Naive B cell (primary cell): ENCODE measurements at regions not wholly inside any gene's neighbourhood (a gene's known extent, or its start where the extent isn't known, plus 50 kb on each side); places are given as distances from the start of the nearest gene placed in this dataset.
"Not testable (repeated sequence)": the region's sequence is repeated elsewhere in the genome, so short reads cannot be mapped to it uniquely, and the experiment has no call there.

Experiments used
- ATAC-seq, 2 donors: fragments of 150-1000 bp; cut with Tn5 transposase; 2 replicates each; pipeline ENCODE4 v1.10.0; 2021; ENCODE audit warnings: low read depth in 2 of 2, mild to moderate bottlenecking in 2 of 2, moderate library complexity in 2 of 2
- DNase-seq: peaks from one replicate; pipeline ENCODE4 v3.0.0; 2022
- H3K27ac Mint-ChIP-seq, 6 donors: one replicate each; pipeline ENCODE4 v1.8.0; 2020 to 2022; ENCODE audit warnings: mild to moderate bottlenecking in 6 of 6, mixed read lengths in 6 of 6, moderate library complexity in 5 of 6, inconsistent platforms in 2 of 6
- H3K27me3 Mint-ChIP-seq, 3 donors: one replicate each; pipeline ENCODE4 v1.8.0; 2021 to 2022; ENCODE audit warnings: mixed read lengths in 3 of 3, mild to moderate bottlenecking in 1 of 3
- H3K36me3 Mint-ChIP-seq, 2 donors: one replicate each; pipeline ENCODE4 v1.8.0; 2020 to 2022; ENCODE audit warnings: mixed read lengths in 2 of 2, inconsistent platforms in 1 of 2, mild to moderate bottlenecking in 1 of 2
- H3K4me1 Mint-ChIP-seq, 3 donors: one replicate each; pipeline ENCODE4 v1.8.0; 2020 to 2022; ENCODE audit warnings: mixed read lengths in 3 of 3, inconsistent platforms in 1 of 3, mild to moderate bottlenecking in 1 of 3, moderate library complexity in 1 of 3
- H3K4me3 Mint-ChIP-seq, 8 donors: one replicate each; pipeline ENCODE4 v1.8.0; 2020 to 2022; ENCODE audit warnings: mild to moderate bottlenecking in 8 of 8, mixed read lengths in 8 of 8, moderate library complexity in 8 of 8, inconsistent platforms in 2 of 8
- H3K9me3 Mint-ChIP-seq, 7 donors: one replicate each; pipeline ENCODE4 v1.8.0; 2020 to 2022; ENCODE audit warnings: mixed read lengths in 7 of 7, mild to moderate bottlenecking in 5 of 7, inconsistent platforms in 2 of 7, moderate library complexity in 1 of 7

DNA sequence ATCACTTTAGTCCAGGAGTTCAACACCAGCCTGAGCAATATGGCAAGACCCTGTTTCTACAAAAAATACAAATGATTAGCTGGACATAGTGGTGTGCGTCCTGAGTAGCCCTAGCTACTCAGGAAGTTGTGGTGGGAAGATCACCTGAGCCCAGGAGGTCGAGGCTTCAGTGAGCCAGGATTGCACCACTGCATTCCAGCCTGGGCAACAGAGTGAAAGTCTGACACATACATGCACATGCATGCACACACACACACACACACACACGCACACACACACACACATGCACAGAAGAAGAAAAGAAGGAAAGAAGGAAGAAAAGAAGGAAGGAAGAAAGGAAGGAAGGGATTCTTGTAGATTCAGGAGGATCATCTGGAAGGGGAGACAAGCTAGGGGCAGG lies 104.4 kb upstream of the USP25 start:
- H3K36me3 Mint-ChIP-seq: no peaks in the 10 kb centered on the region
- H3K27ac Mint-ChIP-seq: no peak overlapping the region
- DNase-seq: no peak
- no peak overlapping the region for H3K4me3 Mint-ChIP-seq
- H3K27me3 Mint-ChIP-seq: peaks cover 0 to 24% (median 0%) of the 10 kb centered on the region in 3 donors
- no peaks in the 10 kb centered on the region for H3K9me3 Mint-ChIP-seq
- no peaks in the 10 kb centered on the region for H3K4me1 Mint-ChIP-seq
- ATAC-seq: no peak

DNA sequence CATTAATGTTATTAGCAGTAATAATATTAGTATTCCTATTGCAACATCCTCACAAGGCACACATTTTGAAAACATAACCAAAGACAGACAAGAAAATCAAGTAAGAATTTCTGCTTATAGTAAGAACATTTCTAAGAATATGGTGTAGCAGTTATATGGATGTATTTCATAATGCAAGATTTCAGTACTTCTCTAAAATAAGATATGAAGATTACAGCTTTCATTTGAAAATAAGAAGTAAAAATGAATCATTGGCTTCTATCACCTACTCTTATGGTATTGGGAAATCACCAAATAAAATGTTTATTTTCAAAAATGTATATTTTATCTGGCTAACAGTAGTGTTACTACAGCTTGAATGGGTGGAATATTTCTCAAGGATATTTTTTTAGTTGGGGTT lies 103.8 kb upstream of the USP25 start:
- Mint-ChIP-seq H3K27me3 (peaks cover 0 to 24% (median 0%) of the 10 kb centered on the region in 3 donors), H3K27ac (no peak overlapping the region), H3K4me3 (no peak overlapping the region), H3K36me3 (no peaks in the 10 kb centered on the region), H3K4me1 (no peaks in the 10 kb centered on the region), H3K9me3 (peaks cover 0 to 2% (median 0%) of the 10 kb centered on the region in 7 donors)
- no peak for ATAC-seq
- DNase-seq: no peak

DNA sequence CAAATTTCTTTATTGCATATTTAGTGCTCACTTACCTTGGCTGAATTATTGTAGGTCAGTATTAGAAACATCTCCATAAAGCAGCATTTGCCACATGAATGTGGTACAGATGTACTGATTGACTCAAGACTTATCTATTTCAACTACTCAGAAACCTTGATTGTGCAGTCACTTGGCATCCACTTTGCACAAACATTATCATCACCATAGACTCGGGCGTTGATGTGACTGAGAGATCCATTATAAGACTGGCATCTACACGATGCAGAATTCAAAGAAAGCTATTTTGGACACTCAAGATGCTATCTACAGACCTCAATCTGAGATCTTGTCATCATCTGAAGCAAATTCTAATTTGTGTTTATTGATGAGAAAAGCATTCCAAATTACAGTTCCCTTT lies 102.8 kb upstream of the USP25 start:
- DNase-seq (no peak), ATAC-seq (no peak)
- H3K4me3 Mint-ChIP-seq: no peak overlapping the region
- peaks cover 0 to 24% (median 0%) of the 10 kb centered on the region in 3 donors for H3K27me3 Mint-ChIP-seq
- H3K4me1 Mint-ChIP-seq: no peaks in the 10 kb centered on the region
- H3K27ac Mint-ChIP-seq: no peak overlapping the region
- peaks cover 0 to 2% (median 0%) of the 10 kb centered on the region in 7 donors for H3K9me3 Mint-ChIP-seq
- no peaks in the 10 kb centered on the region for H3K36me3 Mint-ChIP-seq

DNA sequence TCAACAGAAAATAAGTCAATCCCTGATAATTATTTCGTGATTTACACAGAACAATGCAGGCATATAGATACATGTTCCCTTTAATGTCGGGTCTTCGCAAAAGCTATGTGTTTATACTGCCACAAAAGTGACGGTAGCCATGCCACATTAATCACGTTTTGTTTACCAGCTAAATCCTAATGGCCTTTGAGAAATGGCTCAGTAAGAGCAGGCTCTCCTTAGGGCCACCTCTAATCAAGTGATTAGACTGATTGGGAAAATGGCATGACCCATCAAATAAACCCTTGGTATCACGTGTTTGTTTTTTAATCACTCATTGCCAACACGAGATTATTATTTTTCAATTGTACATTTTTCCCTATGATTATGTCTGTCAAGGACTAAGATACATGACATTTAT lies 102.0 kb upstream of the USP25 start:
- no peaks in the 10 kb centered on the region for H3K4me1 Mint-ChIP-seq
- ATAC-seq (no peak), DNase-seq (no peak)
- H3K4me3 Mint-ChIP-seq: no peak overlapping the region
- H3K27ac Mint-ChIP-seq: no peak overlapping the region
- peaks cover 0 to 2% (median 0%) of the 10 kb centered on the region in 7 donors for H3K9me3 Mint-ChIP-seq
- peaks cover 0 to 24% (median 0%) of the 10 kb centered on the region in 3 donors for H3K27me3 Mint-ChIP-seq
- H3K36me3 Mint-ChIP-seq: no peaks in the 10 kb centered on the region

DNA sequence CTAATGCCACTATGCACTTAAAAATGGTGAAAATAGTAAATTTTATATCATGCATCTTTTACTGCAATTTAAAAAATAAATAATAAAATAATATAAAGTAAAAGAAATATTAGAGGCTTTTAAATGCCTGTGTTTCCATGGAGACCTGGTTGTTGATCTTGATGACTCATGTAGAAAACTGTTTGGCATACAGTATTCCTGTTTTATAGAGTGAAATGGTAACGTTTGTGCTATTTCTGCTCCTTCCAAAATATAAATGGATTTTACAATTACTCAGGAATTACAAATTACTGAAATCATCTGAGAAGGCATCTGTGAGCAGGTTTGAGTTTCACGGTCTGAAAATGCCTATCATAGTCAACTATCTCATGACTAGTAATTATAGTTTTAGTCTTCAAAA lies 98.4 kb upstream of the USP25 start:
- Mint-ChIP-seq H3K9me3 (peaks cover 0 to 2% (median 0%) of the 10 kb centered on the region in 7 donors), H3K4me3 (no peak overlapping the region), H3K4me1 (no peaks in the 10 kb centered on the region), H3K27me3 (no peaks in the 10 kb centered on the region), H3K27ac (no peak overlapping the region), H3K36me3 (no peaks in the 10 kb centered on the region)
- no peak for ATAC-seq
- DNase-seq: no peak

DNA sequence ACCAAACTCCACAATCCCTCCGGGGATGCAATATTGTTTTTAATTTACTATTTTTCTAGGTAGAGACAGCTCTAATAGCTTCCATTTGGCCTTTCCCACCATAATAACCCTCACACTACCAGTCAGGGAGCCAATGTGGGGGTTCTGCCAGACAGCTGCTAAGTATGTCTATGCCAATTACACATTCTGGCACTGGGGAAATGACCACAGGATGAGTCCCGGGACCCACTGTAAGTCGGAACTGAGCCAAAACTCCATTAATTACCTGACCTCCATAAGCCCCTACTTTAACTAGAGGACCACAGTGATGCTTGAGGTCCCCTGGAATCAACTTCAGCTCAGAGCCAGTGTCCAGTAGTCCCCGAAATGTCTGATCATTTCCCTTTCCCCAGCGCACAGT lies 95.2 kb upstream of the USP25 start:
- H3K4me1 Mint-ChIP-seq, ATAC-seq, DNase-seq, H3K4me3 Mint-ChIP-seq, H3K27ac Mint-ChIP-seq, H3K27me3 Mint-ChIP-seq, H3K36me3 Mint-ChIP-seq, H3K9me3 Mint-ChIP-seq: not testable (repeated sequence)

DNA sequence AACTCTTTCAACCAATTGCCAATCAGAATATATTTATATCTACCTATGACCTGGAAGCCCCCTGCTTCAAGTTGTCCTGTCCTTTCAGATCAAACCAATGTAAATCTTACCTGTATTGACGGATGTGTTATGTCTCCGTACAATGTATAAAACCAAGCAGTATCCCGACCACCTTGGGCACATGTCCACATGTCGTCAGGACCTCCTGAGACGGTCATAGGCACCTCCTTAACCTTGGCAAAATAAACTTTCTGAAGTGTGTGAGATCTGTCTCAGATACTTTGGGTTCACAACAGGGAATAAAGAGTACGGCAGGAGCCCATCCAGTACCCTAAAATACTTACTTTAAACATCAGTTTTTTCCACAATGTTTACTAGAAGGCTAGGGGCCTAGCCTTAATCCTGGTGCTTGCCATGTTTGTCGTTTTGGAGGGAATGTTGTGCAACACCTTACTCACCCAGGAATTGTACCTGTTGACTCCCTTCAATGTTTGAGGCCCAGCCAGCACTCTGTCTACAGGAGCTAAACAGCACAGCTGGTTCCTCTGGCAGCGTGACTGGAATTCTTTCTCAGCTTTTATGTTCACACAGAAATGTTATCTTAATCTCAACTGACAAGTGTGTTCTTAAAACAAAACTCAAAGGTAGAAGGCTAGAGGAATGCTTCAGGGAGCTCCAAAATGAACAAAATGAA lies 90.8 kb upstream of the USP25 start:
- Mint-ChIP-seq H3K4me1 (no peaks in the 10 kb centered on the region), H3K9me3 (no peaks in the 10 kb centered on the region), H3K27me3 (peaks cover 0 to 9% (median 3%) of the 10 kb centered on the region in 3 donors), H3K36me3 (no peaks in the 10 kb centered on the region), H3K27ac (no peak overlapping the region), H3K4me3 (no peak overlapping the region)
- ATAC-seq (no peak), DNase-seq (no peak)

DNA sequence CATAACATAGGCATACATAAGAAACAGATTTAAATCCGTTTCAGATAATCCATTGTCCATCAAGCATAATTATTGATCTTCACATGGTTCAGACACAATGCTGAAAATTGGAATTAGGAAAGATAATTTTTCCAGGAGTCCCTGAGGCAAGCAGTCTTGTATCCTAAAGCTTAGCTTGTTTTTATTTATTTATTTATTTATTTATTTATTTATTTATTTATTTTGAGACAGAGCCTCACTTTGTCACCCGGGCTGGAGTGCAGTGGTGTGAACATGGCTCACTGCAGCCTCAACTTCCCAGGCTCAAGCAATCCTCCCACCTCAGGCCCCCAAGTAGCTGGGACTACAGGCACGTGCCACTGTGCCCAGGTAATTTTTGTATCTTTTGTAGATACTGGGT lies 89.7 kb upstream of the USP25 start:
- not testable (repeated sequence) for H3K36me3 Mint-ChIP-seq, H3K27me3 Mint-ChIP-seq, H3K4me3 Mint-ChIP-seq, H3K9me3 Mint-ChIP-seq, H3K27ac Mint-ChIP-seq, H3K4me1 Mint-ChIP-seq, DNase-seq, ATAC-seq

DNA sequence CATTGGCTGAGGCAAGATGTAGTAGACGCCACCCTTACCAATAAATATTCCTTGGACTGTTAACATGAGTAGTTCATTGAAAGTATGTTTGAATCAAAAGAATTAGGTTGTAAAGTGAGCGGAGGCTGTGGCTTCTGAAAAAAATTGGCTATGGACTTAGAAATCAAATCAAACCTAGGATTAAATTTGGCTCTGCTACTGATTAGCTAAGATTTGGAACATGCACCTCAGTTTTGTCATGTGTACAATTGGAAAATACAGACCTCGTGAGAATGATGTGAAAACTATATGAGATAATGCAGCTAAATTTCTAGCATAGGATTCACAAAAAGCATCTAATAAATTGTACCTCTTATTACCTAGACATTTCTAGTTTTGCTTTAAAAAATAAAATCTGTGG lies 85.3 kb upstream of the USP25 start:
- Mint-ChIP-seq H3K4me1 (no peaks in the 10 kb centered on the region), H3K4me3 (no peak overlapping the region), H3K9me3 (peaks cover 0 to 2% (median 0%) of the 10 kb centered on the region in 7 donors), H3K27me3 (peaks cover 0 to 16% (median 0%) of the 10 kb centered on the region in 3 donors), H3K36me3 (no peaks in the 10 kb centered on the region), H3K27ac (no peak overlapping the region)
- ATAC-seq (no peak), DNase-seq (no peak)

DNA sequence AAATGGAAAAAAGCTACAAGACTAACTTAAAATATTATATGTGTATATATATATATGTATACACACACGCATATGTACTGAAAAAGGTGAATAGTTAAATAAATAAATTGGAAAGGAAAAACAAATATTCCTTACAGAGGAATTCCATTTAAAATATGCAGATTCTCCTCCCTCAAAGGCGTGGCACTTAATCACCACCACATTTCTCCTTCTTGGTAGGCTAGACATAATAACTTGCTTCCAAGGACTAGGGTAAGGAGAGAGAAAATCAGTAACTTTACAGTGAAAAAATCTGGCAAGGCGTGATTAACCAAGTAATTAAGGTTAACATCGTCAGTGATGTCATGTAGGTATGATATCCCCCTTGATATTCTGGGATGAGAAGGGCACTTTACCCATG lies 84.0 kb upstream of the USP25 start:
- ATAC-seq (no peak), DNase-seq (no peak)
- H3K4me1 Mint-ChIP-seq: no peaks in the 10 kb centered on the region
- peaks cover 0 to 10% (median 0%) of the 10 kb centered on the region in 3 donors for H3K27me3 Mint-ChIP-seq
- no peak overlapping the region for H3K27ac Mint-ChIP-seq
- H3K4me3 Mint-ChIP-seq: no peak overlapping the region
- peaks cover 0 to 2% (median 0%) of the 10 kb centered on the region in 7 donors for H3K9me3 Mint-ChIP-seq
- H3K36me3 Mint-ChIP-seq: no peaks in the 10 kb centered on the region

DNA sequence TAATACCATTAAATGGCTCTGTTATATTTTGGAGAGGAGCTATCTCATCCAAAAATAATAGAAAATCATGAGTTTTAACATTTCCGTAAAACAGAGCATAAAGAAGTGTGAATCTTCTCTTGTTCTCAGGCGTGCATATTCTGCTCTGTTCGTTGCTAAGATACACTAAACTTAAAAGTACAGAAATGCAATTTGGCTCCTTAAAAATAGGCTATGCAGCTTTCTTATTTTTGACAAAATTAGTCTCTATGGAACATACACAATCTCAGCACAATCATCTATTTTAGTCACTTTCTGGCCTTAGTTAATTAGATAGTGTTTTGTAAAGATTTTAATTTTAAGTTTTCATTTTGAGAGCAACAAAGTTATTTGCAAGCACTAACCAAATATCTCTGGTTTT lies 79.0 kb upstream of the USP25 start:
- no peak for ATAC-seq
- H3K9me3 Mint-ChIP-seq: peaks cover 0 to 2% (median 0%) of the 10 kb centered on the region in 7 donors

DNA sequence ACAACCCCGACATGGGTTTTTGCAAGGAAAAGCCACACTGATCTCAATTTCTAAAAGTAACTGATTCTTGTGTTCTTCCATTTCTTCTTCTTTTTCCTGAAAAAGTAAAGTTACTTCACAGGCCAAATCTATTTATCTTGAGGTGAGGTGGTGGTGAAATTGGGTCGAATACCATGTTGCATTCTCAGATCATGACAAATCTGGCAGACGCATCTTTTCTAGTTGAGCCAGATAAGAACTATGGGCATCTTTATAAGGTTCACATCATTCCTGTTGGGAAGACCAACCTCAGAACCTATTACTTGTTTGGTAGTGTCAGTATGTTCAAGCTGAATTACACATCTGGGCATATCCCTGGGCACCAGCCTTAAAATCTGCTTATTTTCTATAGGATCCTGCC lies 78.6 kb upstream of the USP25 start:
- H3K4me3 Mint-ChIP-seq: no peak overlapping the region
- ATAC-seq (no peak), DNase-seq (no peak)
- peaks cover 0 to 15% (median 4%) of the 10 kb centered on the region in 3 donors for H3K27me3 Mint-ChIP-seq
- H3K27ac Mint-ChIP-seq: no peak overlapping the region
- no peaks in the 10 kb centered on the region for H3K4me1 Mint-ChIP-seq
- peaks cover 0 to 2% (median 0%) of the 10 kb centered on the region in 7 donors for H3K9me3 Mint-ChIP-seq
- no peaks in the 10 kb centered on the region for H3K36me3 Mint-ChIP-seq

More for the DNA sequence above, 79.0 kb upstream of the USP25 start:
- no peak for DNase-seq
- no peaks in the 10 kb centered on the region for H3K36me3 Mint-ChIP-seq
- no peak overlapping the region for H3K4me3 Mint-ChIP-seq
- H3K4me1 Mint-ChIP-seq: no peaks in the 10 kb centered on the region
- peaks cover 0 to 15% (median 4%) of the 10 kb centered on the region in 3 donors for H3K27me3 Mint-ChIP-seq
- no peak overlapping the region for H3K27ac Mint-ChIP-seq

DNA sequence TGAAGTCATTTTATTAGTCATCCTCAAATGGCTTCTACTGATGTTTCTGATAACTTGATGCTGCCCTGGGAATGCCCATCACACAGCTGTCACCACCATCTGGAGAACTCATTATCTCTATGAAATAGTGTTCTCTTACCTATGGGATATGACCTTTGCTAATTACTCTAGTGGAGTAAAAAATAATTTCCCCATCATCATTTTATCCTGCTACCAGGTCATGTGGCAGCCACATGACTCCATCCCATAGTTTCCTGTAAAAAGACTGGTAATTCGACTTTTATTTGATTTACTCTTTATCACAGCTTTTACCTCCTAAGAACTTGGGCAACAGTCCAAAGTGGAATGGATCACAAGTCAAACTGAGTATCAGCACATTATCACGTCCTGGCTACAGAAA lies 76.1 kb upstream of the USP25 start:
- Mint-ChIP-seq H3K36me3 (no peaks in the 10 kb centered on the region), H3K4me1 (no peaks in the 10 kb centered on the region), H3K9me3 (no peaks in the 10 kb centered on the region), H3K4me3 (no peak overlapping the region), H3K27ac (no peak overlapping the region), H3K27me3 (peaks cover 0 to 11% (median 4%) of the 10 kb centered on the region in 3 donors)
- DNase-seq: no peak
- ATAC-seq: no peak

DNA sequence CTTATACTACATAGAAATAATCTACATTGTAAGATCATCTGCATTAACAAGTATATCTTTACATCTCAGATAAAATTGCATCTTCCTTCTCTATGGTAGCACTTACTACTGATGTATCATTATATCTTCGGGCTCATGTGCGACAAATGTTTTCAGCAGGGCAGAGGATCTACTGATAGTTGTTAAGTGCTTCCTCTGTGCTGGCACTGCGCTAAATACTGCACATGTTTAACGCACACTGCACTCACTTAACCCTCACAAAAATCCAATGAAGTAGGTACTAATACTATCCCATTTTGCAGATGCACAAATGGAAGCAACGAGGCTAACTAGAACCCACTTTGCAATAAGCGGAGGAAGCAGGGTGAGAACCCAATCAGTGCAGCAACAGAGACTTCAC lies 75.6 kb upstream of the USP25 start:
- H3K4me1 Mint-ChIP-seq: no peaks in the 10 kb centered on the region
- H3K27ac Mint-ChIP-seq: no peak overlapping the region
- H3K4me3 Mint-ChIP-seq: no peak overlapping the region
- H3K9me3 Mint-ChIP-seq: no peaks in the 10 kb centered on the region
- H3K36me3 Mint-ChIP-seq: no peaks in the 10 kb centered on the region
- H3K27me3 Mint-ChIP-seq: peaks cover 0 to 8% (median 4%) of the 10 kb centered on the region in 3 donors
- no peak for ATAC-seq
- DNase-seq: no peak
